ENCODE measurements at regions not wholly inside any gene's neighbourhood (a gene's known extent, or its start where the extent isn't known, plus 50 kb on each side); places are given as distances from the start of the nearest gene placed in this dataset.

GRCh38 chr1:244139655-244140054 lies 88.6 kb downstream of the ZBTB18 start:
- H3K9me3 Mint-ChIP-seq = peaks cover 0 to 3% (median 0%) of the 10 kb centered on the region in 11 donors
- no peak overlapping the region for H3K27ac ChIP-seq (ENCODE audit: low read depth, low read length)
- H3K4me3 ChIP-seq (ENCODE audit: low read length) = no peak overlapping the region
- peaks cover 0 to 23% (median 12%) of the 10 kb centered on the region in 5 donors for H3K27me3 Mint-ChIP-seq
- CTCF ChIA-PET = no interaction called here
- H3K36me3 ChIP-seq (ENCODE audit: control insufficient read depth in 2 of 3, insufficient read depth in 3 of 3, low read length in 3 of 3) = no peaks in the 10 kb centered on the region
- no peak overlapping the region for H3K4me3 Mint-ChIP-seq
- intact Hi-C loops (cut with micrococcal nuclease) = loop anchor here in 1 of 2 donors (10.0 kb wide), 1 partner anchor 105 kb away; no protein-coding TSS in a partner anchor
- H3K4me1 Mint-ChIP-seq = peaks cover 9 to 13% (median 12%) of the 10 kb centered on the region in 7 donors
- no peaks in the 10 kb centered on the region for H3K4me1 ChIP-seq (ENCODE audit: control insufficient read depth in 2 of 2, insufficient read depth in 2 of 2, low read length in 2 of 2)
- POLR2A ChIA-PET = interaction anchor here (0.6 kb wide), 1 partner anchor 110 kb away, joined by 3 read pairs; no protein-coding TSS in a partner anchor
- no peak for ATAC-seq
- H3K27me3 ChIP-seq (ENCODE audit: control insufficient read depth in 2 of 2, insufficient read depth in 2 of 2, low read length in 2 of 2) = no peaks in the 10 kb centered on the region
- H3K27ac Mint-ChIP-seq = no peak overlapping the region
- H3K9me3 ChIP-seq (ENCODE audit: control insufficient read depth in 2 of 3, low read length in 3 of 3) = no peaks in the 10 kb centered on the region
- no peak for DNase-seq
- no peaks in the 10 kb centered on the region for H3K36me3 Mint-ChIP-seq

GRCh38 chr1:244140420-244140819 lies 89.3 kb downstream of the ZBTB18 start:
- Histone ChIP-seq H3K9me3 (ENCODE audit: control insufficient read depth in 2 of 3, low read length in 3 of 3) (no peaks in the 10 kb centered on the region), H3K27ac (ENCODE audit: low read depth, low read length) (no peak overlapping the region), H3K4me1 (ENCODE audit: control insufficient read depth in 2 of 2, insufficient read depth in 2 of 2, low read length in 2 of 2) (no peaks in the 10 kb centered on the region), H3K36me3 (ENCODE audit: control insufficient read depth in 2 of 3, insufficient read depth in 3 of 3, low read length in 3 of 3) (no peaks in the 10 kb centered on the region), H3K27me3 (ENCODE audit: control insufficient read depth in 2 of 2, insufficient read depth in 2 of 2, low read length in 2 of 2) (no peaks in the 10 kb centered on the region), H3K4me3 (ENCODE audit: low read length) (no peak overlapping the region)
- no peak overlapping the region for H3K4me3 Mint-ChIP-seq
- DNase-seq (no peak), ATAC-seq (no peak)
- H3K4me1 Mint-ChIP-seq = peaks cover 9 to 13% (median 12%) of the 10 kb centered on the region in 7 donors
- H3K27ac Mint-ChIP-seq = peak overlapping the region in 1 of 9 donors; percentile 40
- POLR2A ChIA-PET = no interaction called here
- H3K27me3 Mint-ChIP-seq = peaks cover 0 to 23% (median 12%) of the 10 kb centered on the region in 5 donors
- no peaks in the 10 kb centered on the region for H3K36me3 Mint-ChIP-seq
- peaks cover 0 to 3% (median 0%) of the 10 kb centered on the region in 11 donors for H3K9me3 Mint-ChIP-seq
- CTCF ChIA-PET = no interaction called here
- intact Hi-C loops (cut with micrococcal nuclease) = no loop called here

- H3K36me3 Mint-ChIP-seq = no peaks in the 10 kb centered on the region
- Histone ChIP-seq H3K36me3 (ENCODE audit: control insufficient read depth in 2 of 3, insufficient read depth in 3 of 3, low read length in 3 of 3) (no peaks in the 10 kb centered on the region), H3K4me3 (ENCODE audit: low read length) (no peak overlapping the region), H3K27me3 (ENCODE audit: control insufficient read depth in 2 of 2, insufficient read depth in 2 of 2, low read length in 2 of 2) (no peaks in the 10 kb centered on the region), H3K27ac (ENCODE audit: low read depth, low read length) (no peak overlapping the region), H3K9me3 (ENCODE audit: control insufficient read depth in 2 of 3, low read length in 3 of 3) (no peaks in the 10 kb centered on the region), H3K4me1 (ENCODE audit: control insufficient read depth in 2 of 2, insufficient read depth in 2 of 2, low read length in 2 of 2) (no peaks in the 10 kb centered on the region)
- H3K4me1 Mint-ChIP-seq = peaks cover 0 to 2% (median 0%) of the 10 kb centered on the region in 7 donors
- H3K9me3 Mint-ChIP-seq = peaks cover 0 to 3% (median 0%) of the 10 kb centered on the region in 11 donors
- ATAC-seq (no peak), DNase-seq (no peak)
- intact Hi-C loops (cut with micrococcal nuclease) = no loop called here
- POLR2A ChIA-PET = no interaction called here
- peaks cover 0 to 16% (median 12%) of the 10 kb centered on the region in 5 donors for H3K27me3 Mint-ChIP-seq
- no peak overlapping the region for H3K27ac Mint-ChIP-seq
- CTCF ChIA-PET = no interaction called here
- no peak overlapping the region for H3K4me3 Mint-ChIP-seq
Measured at GRCh38 chr1:244144053-244144452, 93.0 kb downstream of the ZBTB18 start.

DNA sequence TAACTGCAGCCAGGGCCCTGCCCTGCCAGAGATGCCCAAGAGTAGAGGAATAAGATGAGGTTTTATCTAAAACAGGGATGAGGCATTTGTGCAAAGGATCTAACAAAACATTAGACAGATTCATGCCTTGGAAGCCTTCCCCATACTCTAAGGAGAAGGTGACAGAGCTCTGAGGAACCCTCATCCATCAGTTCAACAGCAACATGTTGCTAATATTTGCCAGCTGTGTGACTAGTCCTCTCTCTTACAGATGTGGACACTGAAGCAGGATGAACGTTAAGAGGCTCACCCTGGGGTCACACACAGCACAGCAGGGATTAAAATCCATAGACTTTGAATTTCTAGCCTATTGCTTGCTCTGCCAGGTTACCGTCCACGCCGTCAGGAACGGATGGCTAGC lies 99.0 kb downstream of the ZBTB18 start:
- ChIA-PET POLR2A (no interaction called here), CTCF (no interaction called here)
- H3K9me3 Mint-ChIP-seq = no peaks in the 10 kb centered on the region
- Histone ChIP-seq H3K4me1 (ENCODE audit: control insufficient read depth in 2 of 2, insufficient read depth in 2 of 2, low read length in 2 of 2) (no peaks in the 10 kb centered on the region), H3K36me3 (ENCODE audit: control insufficient read depth in 2 of 3, insufficient read depth in 3 of 3, low read length in 3 of 3) (no peaks in the 10 kb centered on the region), H3K4me3 (ENCODE audit: low read length) (no peak overlapping the region), H3K27me3 (ENCODE audit: control insufficient read depth in 2 of 2, insufficient read depth in 2 of 2, low read length in 2 of 2) (no peaks in the 10 kb centered on the region), H3K9me3 (ENCODE audit: control insufficient read depth in 2 of 3, low read length in 3 of 3) (no peaks in the 10 kb centered on the region), H3K27ac (ENCODE audit: low read depth, low read length) (no peak overlapping the region)
- DNase-seq (no peak), ATAC-seq (no peak)
- H3K4me1 Mint-ChIP-seq = no peaks in the 10 kb centered on the region
- intact Hi-C loops (cut with micrococcal nuclease) = no loop called here
- no peaks in the 10 kb centered on the region for H3K36me3 Mint-ChIP-seq
- H3K27me3 Mint-ChIP-seq = no peaks in the 10 kb centered on the region
- H3K27ac Mint-ChIP-seq = no peak overlapping the region
- H3K4me3 Mint-ChIP-seq = no peak overlapping the region

DNA sequence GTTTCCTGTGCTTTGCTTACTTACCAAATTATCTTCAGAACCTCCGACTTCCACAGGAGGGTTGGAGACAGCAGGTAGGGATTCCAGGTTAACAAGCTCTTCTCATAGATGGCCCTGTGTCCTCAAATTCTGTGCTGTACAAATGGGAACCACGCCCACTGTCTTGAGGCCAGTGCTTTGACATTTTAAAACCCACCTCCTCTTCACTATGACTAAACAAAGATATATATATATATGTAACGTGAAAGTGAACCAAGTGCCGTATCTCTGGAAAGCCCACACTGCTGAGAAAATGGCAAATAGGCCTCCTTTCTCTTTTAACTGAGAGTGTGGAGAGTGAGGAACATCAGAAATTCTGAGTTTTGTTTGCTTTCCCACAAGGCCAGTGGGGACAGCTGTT lies 99.6 kb downstream of the ZBTB18 start:
- DNase-seq (no peak), ATAC-seq (no peak)
- POLR2A ChIA-PET = interaction anchor here (0.6 kb wide), 1 partner anchor 10 kb away, joined by 5 read pairs; no protein-coding TSS in a partner anchor
- no peaks in the 10 kb centered on the region for H3K27me3 Mint-ChIP-seq
- Histone ChIP-seq H3K36me3 (ENCODE audit: control insufficient read depth in 2 of 3, insufficient read depth in 3 of 3, low read length in 3 of 3) (no peaks in the 10 kb centered on the region), H3K27ac (ENCODE audit: low read depth, low read length) (no peak overlapping the region), H3K4me3 (ENCODE audit: low read length) (no peak overlapping the region), H3K9me3 (ENCODE audit: control insufficient read depth in 2 of 3, low read length in 3 of 3) (no peaks in the 10 kb centered on the region), H3K4me1 (ENCODE audit: control insufficient read depth in 2 of 2, insufficient read depth in 2 of 2, low read length in 2 of 2) (no peaks in the 10 kb centered on the region), H3K27me3 (ENCODE audit: control insufficient read depth in 2 of 2, insufficient read depth in 2 of 2, low read length in 2 of 2) (no peaks in the 10 kb centered on the region)
- H3K9me3 Mint-ChIP-seq = no peaks in the 10 kb centered on the region
- no peaks in the 10 kb centered on the region for H3K4me1 Mint-ChIP-seq
- intact Hi-C loops (cut with micrococcal nuclease) = no loop called here
- no peak overlapping the region for H3K4me3 Mint-ChIP-seq
- H3K27ac Mint-ChIP-seq = no peak overlapping the region
- H3K36me3 Mint-ChIP-seq = no peaks in the 10 kb centered on the region
- CTCF ChIA-PET = no interaction called here

- ChIA-PET POLR2A (interaction anchor here (1.5 kb wide), 1 partner anchor 77 kb away, joined by 4 read pairs; no protein-coding TSS in a partner anchor), CTCF (no interaction called here)
- H3K4me3 ChIP-seq (ENCODE audit: low read length) = no peak overlapping the region
- Mint-ChIP-seq H3K36me3 (no peaks in the 10 kb centered on the region), H3K4me3 (no peak overlapping the region), H3K27me3 (peaks cover 0 to 2% (median 0%) of the 10 kb centered on the region in 5 donors), H3K4me1 (no peaks in the 10 kb centered on the region), H3K27ac (no peak overlapping the region), H3K9me3 (no peaks in the 10 kb centered on the region)
- no peaks in the 10 kb centered on the region for H3K27me3 ChIP-seq (ENCODE audit: control insufficient read depth in 2 of 2, insufficient read depth in 2 of 2, low read length in 2 of 2)
- no peaks in the 10 kb centered on the region for H3K9me3 ChIP-seq (ENCODE audit: control insufficient read depth in 2 of 3, low read length in 3 of 3)
- H3K27ac ChIP-seq (ENCODE audit: low read depth, low read length) = no peak overlapping the region
- DNase-seq (no peak), ATAC-seq (no peak)
- intact Hi-C loops (cut with micrococcal nuclease) = no loop called here
- no peaks in the 10 kb centered on the region for H3K4me1 ChIP-seq (ENCODE audit: control insufficient read depth in 2 of 2, insufficient read depth in 2 of 2, low read length in 2 of 2)
- no peaks in the 10 kb centered on the region for H3K36me3 ChIP-seq (ENCODE audit: control insufficient read depth in 2 of 3, insufficient read depth in 3 of 3, low read length in 3 of 3)
Measured at GRCh38 chr1:244151537-244151936, 100.5 kb downstream of the ZBTB18 start.

DNA sequence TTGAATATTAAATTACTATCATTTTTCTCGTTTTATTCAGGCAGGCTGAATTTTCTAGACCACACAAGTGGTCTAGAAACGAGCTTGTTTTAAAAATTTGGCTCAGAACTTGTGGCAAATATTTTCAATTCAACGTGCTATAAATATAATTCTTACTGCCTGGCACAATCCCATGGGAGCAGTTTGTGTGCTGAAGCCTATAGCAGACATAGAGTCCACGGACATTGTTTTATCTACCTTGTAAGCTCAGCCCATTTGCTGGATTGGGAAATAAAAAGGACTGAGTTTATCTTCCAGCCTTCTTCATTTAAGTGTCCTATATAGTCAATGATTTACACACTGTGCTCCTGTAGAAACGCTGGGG lies 103.4 kb downstream of the ZBTB18 start:
- DNase-seq = no peak
- H3K4me1 Mint-ChIP-seq = no peaks in the 10 kb centered on the region
- Histone ChIP-seq H3K27ac (ENCODE audit: low read depth, low read length) (no peak overlapping the region), H3K4me3 (ENCODE audit: low read length) (no peak overlapping the region), H3K9me3 (ENCODE audit: control insufficient read depth in 2 of 3, low read length in 3 of 3) (no peaks in the 10 kb centered on the region), H3K4me1 (ENCODE audit: control insufficient read depth in 2 of 2, insufficient read depth in 2 of 2, low read length in 2 of 2) (no peaks in the 10 kb centered on the region), H3K36me3 (ENCODE audit: control insufficient read depth in 2 of 3, insufficient read depth in 3 of 3, low read length in 3 of 3) (no peaks in the 10 kb centered on the region), H3K27me3 (ENCODE audit: control insufficient read depth in 2 of 2, insufficient read depth in 2 of 2, low read length in 2 of 2) (no peaks in the 10 kb centered on the region)
- ChIA-PET CTCF (no interaction called here), POLR2A (no interaction called here)
- no peak overlapping the region for H3K27ac Mint-ChIP-seq
- no peaks in the 10 kb centered on the region for H3K36me3 Mint-ChIP-seq
- ATAC-seq = no peak
- intact Hi-C loops (cut with micrococcal nuclease) = no loop called here
- H3K4me3 Mint-ChIP-seq = no peak overlapping the region
- no peaks in the 10 kb centered on the region for H3K9me3 Mint-ChIP-seq
- H3K27me3 Mint-ChIP-seq = peaks cover 0 to 8% (median 0%) of the 10 kb centered on the region in 5 donors
